ENCODE measurements at regions not wholly inside any gene's neighbourhood (a gene's known extent, or its start where the extent isn't known, plus 50 kb on each side); places are given as distances from the start of the nearest gene placed in this dataset.

GRCh38 chr18:38576916-38577315 is 1011.3 kb upstream of the CELF4 start:
- TF ChIP-seq SUPT20H (IDR thresholded peaks at IDR 0.05; ENCODE audit: borderline replicate concordance, control insufficient read depth, low read depth, low read length) (no peak), CTCF (IDR thresholded peaks at IDR 0.05 in 2 of 3, conservative IDR thresholded peaks at IDR 0.05 in 1 of 3; ENCODE audit: control insufficient read depth in 2 of 3, extremely low read depth in 1 of 3, insufficient read depth in 1 of 3, low read depth in 3 of 3, low read length in 3 of 3) (no peak), POLR2AphosphoS5 (IDR thresholded peaks at IDR 0.05; ENCODE audit: low read length) (no peak), POLR2A (IDR thresholded peaks at IDR 0.05; ENCODE audit: low read depth, low read length) (no peak), CHD2 (IDR thresholded peaks at IDR 0.05; ENCODE audit: borderline replicate concordance, low read depth, low read length) (no peak)

Data from GM12878 (cell line).